Mucosa of gallbladder (tissue), 1 donor: ENCODE measurements at regions not wholly inside any gene's neighbourhood (a gene's known extent, or its start where the extent isn't known, plus 50 kb on each side); places are given as distances from the start of the nearest gene placed in this dataset.
"Not testable (repeated sequence)": the region's sequence is repeated elsewhere in the genome, so short reads cannot be mapped to it uniquely, and the experiment has no call there.

Experiments
- DNase-seq: peaks from one replicate; pipeline ENCODE4 v3.0.0-alpha.2; 2020; ENCODE audit warnings: low spot score
- donor health status: DM: no; HTN: no; CAD: no.

DNA sequence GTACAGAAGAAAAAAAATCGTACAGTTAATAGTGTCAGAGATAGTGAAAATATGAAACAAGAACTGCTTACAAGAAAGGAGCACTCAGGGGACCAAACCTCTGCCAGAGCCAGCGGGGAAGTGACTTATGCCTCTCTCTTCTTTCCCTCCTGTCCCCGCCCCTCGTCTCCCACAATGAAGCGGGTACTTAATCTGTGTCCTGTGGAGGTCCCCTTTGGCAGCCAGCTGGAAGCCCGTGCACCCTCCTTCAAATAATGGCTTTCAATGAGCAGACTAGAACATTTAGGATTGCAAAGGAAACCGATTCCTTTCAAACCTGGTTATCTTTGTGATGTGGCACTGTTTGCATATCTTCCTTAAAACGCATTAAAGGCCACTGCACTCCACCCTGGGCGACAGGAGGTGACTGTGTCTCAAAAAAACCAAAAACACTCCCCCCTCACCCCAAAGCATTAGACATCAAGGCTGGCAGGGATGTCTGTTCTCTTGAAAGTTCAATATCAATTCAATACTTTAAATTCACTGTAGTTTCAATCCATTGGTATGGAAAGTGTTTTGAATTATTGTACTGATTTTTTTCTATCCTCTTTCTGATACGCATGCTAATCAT is 51.7 kb downstream of the PPIAL4C start:
- DNase-seq: not testable (repeated sequence)

DNA sequence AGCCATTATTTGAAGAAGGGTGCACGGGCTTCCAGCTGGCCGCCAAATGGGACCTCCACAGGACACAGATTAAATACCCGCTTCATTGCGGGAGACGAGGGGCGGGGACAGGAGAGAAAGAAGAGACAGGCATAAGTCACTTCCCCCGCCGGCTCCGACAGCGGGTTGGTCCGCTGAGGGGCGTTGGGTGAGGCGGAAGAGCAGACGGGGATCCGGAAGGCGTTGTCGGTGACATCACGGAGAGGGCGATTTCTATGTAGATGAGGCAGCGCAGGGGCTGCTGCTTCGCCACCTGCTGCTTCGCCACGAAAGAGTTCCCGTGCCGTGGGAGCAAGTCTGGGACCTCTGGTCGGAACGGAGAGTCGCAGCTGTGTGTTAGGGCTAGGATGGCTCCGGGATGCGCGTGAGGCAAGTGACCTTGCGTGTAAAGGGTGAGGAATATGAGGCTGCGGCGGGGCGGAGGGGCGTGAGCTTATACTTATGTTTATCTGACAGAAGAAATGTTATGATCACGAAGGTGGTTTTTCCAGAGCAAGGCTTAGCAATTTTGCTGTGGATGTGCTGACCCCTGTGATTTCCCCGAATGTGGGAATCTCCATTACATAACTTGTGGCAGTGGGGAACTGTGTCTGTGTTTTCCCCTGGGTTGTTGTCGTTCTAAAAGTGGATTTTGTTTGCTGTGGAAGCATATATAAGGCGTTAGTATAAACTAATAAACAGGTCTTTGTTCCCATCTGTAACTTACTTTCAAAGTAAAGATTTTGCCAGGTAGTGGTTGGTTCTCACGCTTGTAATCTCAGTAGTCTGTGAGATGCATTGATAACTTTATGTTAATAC is 52.9 kb downstream of the PPIAL4C start:
- DNase-seq: peak; percentile 87

DNA sequence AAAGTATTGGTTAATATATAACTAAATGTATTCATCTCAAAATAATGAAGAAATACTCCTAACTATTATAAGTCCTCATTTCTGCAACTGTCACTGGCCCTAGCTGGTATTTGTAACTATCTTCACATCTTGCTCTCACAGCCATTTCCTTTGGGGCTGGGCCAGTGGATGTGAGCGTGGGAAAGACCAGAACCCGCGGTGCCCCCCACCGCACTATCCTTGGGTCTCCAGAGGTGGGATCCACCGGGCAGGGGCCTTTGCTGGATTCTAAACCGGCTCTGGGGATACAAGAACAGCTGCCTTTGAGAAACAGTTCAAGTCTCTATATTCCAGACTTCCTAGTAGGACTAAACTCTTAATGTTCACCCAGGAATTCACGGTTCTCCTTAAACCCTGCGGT is 54.8 kb downstream of the PPIAL4C start:
- not testable (repeated sequence) for DNase-seq

DNA sequence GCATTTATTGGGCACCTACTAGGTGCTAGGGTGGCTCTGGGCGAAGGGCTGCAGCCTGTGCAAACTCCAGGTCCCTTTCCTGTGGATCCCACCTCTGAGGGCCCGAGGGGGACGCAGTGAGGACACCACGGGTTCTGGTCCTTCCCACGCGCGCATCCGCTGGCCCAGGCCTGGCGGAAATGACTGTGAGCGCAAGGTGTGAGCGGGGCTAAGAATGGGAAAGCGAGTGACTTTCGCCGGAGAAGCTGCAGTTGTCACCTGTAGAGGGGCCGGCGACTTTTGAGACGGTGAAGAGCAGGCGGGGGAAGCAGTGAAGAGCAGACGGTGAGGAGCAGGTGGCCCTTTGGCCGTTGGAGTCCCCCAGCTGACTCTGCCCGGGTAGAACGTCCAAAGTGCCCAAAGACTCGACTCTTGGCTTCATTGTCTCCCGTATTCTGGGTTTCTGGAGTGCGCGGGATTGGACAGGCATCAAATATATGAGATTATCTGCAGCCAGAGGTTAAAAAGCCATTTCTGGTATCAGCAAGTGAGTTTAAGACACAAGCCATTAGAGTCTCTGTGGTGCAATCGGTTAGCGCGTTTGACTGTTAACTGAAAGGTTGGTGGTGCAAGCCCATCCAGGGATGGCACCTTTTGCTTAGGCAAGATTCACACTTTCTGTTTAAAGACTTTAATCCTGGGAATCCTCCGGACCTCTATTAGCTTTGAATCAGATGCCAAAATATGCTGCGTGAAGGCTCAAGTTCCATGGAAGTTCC is 55.4 kb downstream of the PPIAL4C start:
- DNase-seq: not testable (repeated sequence)

DNA sequence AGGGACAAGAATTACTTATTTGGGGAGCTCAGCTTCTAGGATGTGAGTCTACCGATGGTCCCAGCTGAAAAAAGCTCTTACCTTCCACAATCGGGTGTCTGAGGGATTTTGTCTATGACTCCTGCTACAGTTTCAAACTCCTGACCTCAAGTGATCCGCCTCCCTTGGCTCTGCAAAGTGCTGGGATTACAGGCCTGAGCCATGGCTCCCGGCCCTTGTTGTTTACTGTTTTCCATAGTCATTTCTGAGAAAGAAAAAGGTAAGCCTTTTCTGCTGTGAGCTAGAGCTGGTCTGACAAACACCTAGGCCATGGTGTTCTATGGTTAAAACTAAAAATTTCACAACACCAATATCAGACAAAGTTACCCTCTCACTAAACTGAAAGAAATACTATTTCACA is 57.5 kb downstream of the PPIAL4C start:
- not testable (repeated sequence) for DNase-seq

DNA sequence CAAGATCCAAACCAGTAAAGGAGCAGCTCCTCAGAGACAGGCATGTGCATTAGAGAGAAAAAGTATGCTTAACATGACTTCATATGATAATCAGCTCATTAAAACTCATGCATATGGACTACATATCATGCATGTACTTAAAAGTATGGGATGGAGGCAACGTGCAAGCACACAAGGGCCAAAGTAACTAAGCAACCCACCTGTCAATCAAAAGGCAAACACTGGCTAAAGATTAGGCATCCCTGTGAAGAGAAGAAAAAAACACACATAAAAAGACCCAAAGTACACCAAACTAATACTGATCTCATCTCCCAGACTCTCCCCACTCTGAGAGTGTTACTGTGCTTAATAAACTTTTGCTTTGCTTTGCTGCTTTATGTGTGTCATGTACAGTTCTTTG is 61.2 kb downstream of the PPIAL4C start:
- not testable (repeated sequence) for DNase-seq

DNA sequence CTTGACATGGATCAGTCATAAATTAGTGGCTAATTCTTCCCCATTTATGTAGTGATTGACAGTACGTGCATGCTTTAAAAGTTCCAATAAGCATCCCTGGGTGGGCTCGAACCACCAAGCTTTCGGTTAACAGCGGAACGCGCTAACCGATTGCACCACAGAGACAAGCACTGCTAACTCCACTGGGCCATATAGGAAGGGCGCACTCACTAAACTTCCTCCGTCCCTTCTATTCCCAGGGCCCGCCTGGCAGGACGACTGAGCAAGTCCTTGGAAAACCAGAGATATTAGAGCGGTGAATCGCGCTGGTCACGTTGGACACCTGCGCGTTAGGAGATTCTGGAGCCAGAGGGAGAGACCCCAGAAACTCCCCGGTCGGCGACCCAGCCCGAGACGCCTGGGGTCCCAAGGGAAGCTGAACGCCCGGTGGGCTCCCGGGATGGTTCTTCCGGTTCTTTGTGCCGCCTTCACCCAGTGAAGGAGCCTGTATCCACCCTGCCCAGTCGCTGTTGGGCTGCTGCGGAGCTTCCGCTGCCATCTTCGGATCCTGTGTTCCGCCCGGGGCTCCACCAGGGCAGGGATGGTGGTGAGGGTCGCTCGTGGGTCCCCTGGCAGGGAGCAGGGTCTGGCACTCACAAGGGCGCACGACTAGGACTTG is 62.8 kb downstream of the PPIAL4C start:
- DNase-seq: not testable (repeated sequence)

DNA sequence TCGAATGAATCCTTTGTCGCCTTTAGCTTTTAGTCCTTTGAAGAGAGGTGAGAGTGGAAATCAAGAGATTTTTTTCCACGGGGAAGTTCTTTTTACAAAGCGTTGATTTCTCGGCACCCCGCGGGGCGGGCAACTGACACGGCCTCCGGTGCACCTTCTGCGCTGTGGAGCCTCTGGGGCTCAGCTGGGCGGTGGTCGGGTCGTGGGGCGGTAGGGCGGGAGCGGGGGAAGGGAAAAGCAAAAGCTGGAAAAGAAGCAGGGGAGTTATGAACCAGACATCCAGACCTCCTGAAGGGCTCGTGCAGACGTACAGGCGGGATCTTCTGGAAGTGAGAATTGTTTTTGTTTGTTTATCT is 63.3 kb downstream of the PPIAL4C start:
- not testable (repeated sequence) for DNase-seq

DNA sequence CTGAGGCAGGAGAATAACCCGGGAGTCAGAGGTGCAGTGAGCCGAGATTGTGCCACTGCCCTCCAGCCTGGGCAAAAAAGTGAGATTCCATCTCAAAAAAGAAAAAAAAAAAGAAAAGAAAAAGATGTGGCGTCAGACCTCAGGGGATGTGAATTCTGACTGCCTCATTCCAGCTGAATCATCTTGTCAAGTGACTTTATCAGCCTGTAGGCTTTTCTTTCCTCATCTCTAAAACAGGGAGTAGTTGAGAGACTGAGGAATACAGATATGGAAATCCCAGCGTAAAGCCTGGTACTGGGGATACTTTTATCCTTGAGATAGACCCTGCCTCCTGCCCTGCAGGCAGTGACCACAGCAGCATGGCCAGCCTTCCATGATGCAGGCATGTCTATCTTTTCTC is 74.1 kb downstream of the PPIAL4C start:
- not testable (repeated sequence) for DNase-seq

DNA sequence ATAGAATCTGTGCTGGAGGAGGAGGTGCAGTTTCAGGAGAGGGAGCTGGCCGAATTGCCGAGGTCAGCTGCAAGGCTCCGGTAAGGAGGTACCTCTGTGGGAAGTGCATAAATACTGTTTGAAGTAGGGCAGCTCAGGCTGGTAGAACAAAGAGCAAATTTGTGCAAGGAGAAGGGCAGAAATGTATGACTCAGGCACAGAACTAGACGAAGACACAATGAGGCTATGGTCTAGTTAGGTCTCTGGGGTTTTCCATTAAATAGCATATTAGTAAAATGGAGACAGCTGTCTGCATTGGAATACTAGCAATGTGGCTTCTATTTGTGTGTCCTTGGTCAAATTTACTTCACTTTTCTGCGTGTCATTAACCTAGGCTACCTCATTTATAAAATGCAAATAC is 74.5 kb downstream of the PPIAL4C start:
- not testable (repeated sequence) for DNase-seq

DNA sequence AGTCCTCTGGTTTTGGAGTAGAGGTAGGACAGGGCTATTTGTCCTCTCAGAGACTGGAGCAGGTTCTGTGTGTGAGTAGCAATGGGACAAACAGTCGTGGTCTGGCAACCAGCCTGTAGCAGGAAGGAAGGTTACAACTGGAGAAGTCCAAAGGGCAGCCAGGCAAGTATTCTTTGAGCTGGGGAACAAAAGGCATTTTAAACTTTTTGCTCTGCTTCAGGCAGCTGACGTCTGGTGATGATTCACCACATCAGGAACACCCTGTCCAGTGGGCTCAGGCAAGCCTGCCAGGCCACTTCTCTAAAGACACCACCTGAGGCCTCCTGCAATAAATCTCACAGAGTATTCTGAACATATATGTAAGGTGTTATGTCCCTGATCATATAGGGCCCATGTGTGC is 81.0 kb downstream of the PPIAL4C start:
- DNase-seq: not testable (repeated sequence)

DNA sequence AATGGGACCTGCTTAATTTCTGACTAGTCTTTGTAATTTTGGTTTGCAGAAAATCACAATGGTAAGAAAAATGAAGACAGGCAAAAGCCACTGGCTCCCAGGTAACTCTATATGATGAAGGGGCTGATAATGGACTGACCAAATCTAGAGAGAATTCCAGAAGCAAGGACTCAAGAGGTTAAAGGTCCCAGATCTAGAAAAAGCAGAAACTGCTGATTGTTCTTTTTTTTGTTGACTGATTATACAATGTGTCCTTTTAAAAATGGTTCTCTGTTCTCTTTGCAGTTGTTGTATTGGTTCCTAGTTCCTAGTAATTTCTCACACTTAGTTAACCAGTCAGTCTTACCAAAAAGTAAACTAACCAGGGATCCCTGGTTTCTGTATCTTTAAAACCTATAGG is 81.4 kb downstream of the PPIAL4C start:
- DNase-seq: not testable (repeated sequence)

DNA sequence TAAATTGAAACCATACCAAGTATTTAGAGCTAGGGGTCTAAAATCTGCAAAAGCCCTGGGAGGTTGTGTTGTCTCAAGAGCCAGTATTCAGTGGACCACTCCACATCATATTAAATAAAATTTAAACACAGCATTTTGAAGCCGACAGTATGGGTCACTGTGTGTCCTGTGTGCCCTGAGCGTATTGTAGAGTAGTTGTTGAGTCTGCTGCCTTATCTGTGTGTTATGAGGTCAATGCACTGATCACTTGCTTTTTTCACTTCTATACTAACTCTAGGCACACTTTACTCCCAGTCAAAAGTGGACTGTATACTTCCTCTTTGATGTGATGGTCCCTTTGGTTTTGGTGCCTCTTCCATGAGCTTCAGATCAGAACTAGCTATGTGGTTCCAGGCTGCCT is 81.9 kb downstream of the PPIAL4C start:
- not testable (repeated sequence) for DNase-seq

DNA sequence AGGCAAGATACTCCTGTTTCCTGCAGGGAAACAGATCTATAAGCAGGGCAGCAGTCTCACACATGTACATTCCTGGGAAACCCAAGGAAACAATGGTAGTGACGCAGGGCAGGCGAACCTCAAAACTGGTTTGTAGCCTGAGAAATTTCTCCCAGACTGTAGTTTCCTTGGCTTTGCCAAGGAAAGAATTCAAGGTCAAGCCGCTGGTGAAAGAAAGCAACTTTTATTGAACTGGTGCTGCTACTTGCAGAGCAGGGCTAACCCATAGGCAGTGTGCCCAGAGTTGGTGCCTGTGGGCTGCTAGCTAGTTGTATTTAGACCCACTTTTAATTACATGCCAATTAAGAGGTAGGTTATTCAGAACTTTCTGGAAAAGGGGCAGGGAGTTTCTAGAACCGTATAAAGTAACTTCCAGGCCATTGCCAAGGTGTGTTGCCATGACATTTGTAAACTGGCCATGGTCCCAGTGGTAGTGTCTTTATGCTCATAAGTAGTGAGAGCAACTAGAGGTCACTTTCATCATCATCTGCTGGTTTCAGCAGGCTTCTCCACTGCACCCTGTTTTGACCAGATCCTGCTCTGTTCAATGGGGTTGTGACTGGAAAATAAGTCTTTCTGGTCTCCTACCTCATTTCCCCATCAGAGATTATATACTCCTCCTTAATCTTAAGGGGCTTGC is 89.7 kb downstream of the PPIAL4C start:
- DNase-seq: peak; percentile 37

DNA sequence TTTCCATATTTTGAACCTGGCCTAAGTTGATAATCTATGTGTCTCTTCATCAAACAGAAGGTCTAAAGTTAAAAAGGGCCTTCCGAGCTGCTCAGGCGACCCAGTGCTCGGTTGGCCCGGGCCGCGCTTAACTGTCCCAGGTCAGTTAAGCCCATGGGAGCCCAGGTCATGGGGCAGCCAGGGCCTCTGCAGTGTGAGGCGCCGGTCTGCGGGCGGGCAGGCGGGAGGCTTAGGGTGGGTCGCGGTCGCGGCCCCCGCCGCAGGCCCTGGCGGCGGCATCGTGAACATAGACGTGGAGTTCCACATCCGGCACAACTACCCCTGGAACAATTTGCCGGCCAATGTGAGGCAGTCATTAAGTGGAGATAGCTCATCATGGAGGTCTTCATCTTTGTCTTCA is 91.3 kb downstream of the PPIAL4C start:
- DNase-seq: not testable (repeated sequence)

DNA sequence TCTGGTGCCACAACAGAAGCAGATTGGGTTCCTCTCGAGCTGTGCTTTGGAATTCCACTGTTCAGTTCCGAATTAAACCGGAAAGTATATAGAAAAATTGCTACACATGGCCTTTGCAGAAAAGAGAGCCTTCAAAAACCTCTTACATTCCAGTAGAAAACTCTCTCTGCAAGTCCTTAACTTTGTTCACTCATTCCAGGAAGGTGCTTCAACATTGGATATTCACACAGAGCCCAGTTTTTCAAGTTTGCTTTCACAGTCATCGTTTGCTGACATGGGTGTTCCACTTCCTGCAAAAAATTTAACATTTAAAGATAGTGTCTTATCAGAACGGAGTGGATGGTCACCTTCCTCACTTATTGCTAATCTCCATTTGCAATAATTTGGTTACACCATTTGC is 93.7 kb downstream of the PPIAL4C start:
- not testable (repeated sequence) for DNase-seq

DNA sequence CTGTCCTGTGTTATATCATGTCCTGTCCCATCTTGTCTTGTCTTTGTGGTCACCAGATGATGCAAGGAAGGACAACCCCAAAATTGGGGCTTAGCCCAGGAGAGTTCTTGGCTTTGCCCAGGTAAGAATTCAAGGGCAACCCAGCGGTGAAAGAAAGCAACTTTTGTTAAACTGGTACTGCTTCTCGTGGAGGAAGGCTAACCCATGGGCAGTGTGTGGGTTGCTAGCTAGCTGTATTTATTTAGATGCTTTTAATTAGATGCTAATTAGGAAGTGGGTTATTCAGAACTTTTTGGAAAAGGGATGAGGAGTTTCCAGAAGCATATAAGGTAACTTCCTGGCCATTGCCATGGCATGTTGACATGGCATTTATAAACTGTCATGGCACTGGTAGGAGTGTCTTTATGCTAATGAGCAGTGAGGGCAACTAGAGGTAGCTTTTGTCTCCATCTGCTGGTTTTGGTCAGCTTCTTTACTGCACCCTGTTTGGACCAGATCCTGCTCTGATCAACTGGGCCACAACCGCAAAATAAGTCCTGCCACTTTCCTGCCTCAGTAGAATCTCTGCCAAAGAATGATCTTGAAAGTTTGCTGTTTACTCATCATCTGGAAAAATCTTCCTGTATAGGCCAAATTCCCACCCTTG is 95.8 kb upstream of the FCGR1A start:
- not testable (repeated sequence) for DNase-seq

DNA sequence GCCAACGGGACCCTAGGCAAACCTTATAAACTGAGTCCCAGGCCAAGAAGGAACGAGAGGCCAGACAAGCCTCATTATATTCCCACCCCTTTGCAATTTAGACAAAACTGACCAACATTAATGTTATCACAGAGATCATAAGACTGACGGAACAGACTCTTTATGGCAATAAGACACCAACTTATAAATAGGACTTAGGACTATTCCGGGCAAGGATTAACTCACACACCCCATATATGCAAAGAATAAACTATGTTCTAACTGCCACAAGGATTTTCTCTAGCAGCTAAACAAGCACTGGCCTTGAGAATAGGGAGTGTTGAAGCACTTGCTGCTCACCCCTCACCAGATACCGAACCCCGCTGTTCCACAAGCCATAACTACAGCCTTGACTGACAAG is 91.1 kb upstream of the FCGR1A start:
- DNase-seq: not testable (repeated sequence)

DNA sequence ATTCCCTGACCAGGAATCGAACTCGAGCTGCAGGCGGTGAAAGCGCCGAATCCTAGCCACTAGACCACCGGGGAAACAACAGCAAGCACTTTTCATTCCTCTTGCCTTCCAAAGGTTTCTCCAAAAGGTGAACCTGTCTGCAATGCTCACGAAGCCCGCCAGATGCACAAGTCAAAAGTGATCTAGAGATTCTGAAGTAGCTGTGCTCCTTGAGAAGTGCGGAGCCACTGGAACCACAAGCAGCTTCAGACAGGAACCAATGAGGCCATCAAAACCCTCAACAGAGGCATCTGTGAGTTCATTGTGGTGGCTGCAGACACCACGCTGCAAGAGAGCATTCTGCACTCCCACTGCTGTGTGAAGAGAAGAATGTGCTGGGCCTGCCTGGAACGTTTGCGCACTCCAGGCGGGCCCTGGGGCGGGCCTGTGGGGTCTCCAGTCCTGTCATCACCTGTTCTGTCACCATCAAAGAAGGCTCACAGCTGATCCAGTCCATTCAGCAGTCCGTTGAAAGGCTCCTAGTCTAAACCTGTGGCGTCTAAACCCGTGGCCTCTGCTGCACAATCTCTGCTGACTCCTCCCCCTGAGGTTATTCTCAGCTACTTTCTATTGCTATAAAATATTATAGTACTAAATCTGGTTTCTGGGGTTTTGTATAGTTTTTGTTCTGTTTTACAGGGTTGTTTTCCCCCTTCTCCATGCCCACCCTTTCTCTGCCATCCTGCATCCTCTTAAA is 89.5 kb upstream of the FCGR1A start:
- not testable (repeated sequence) for DNase-seq

DNA sequence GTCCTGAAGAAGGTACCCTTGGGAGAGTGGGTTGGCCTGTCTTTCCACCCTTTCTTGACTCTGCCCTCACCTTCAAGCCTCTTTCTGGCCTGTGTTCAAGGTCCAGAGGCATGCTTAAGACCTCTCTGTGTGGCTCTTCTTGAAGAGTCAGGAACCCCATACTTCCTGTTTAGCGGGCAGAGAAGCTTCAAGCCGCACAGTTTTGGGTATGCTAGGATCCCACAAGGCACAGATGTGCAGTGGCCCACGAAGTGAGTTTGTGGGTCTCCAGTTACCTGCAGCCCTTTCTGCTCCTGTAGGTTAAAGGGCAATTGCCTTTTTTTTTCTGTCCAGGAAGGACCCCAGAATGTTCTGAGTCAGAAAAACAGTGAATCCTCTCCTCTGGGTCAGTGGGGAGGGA is 87.4 kb upstream of the FCGR1A start:
- DNase-seq: not testable (repeated sequence)
